GM19351 (cell line): ENCODE measurements at regions not wholly inside any gene's neighbourhood (a gene's known extent, or its start where the extent isn't known, plus 50 kb on each side); places are given as distances from the start of the nearest gene placed in this dataset.
"Not testable (repeated sequence)": the region's sequence is repeated elsewhere in the genome, so short reads cannot be mapped to it uniquely, and the experiment has no call there.

ENCODE experiments used
- ATAC-seq: cut with Tn5 transposase; IDR thresholded peaks from one replicate; pipeline ENCODE4 v1.9.1; 2021; ENCODE audit warnings: mild to moderate bottlenecking, moderate library complexity; ENCODE audit not compliant: unreplicated experiment

- ATAC-seq, result peak; percentile 79
Measured at GRCh38 chr7:32691965-32692815, 196.9 kb downstream of the AVL9 start.

GRCh38 chr7:32688092-32688491 lies 192.8 kb downstream of the AVL9 start:
- ATAC-seq, result not testable (repeated sequence)

DNA sequence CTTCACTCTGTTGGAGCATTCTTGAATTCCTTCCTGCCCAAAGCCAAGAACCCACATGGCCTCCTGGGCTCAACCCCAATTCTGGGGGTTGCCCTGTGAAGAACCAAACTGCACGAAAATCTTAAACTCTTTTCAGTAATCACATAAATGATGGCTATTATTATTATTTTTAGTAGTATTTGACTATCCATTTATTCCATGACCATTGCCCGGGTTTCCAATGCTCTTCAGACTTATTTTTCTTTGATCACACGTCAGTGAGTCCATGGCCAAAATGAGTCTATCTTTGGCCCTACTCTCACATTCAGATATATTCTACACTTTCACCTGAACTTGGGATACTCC lies 185.9 kb downstream of the AVL9 start:
- no peak for ATAC-seq

- ATAC-seq, result no peak
Measured at GRCh38 chr7:32680259-32681173, 185.2 kb downstream of the AVL9 start.

GRCh38 chr7:32679192-32679591 lies 183.9 kb downstream of the AVL9 start:
- ATAC-seq, result no peak

DNA sequence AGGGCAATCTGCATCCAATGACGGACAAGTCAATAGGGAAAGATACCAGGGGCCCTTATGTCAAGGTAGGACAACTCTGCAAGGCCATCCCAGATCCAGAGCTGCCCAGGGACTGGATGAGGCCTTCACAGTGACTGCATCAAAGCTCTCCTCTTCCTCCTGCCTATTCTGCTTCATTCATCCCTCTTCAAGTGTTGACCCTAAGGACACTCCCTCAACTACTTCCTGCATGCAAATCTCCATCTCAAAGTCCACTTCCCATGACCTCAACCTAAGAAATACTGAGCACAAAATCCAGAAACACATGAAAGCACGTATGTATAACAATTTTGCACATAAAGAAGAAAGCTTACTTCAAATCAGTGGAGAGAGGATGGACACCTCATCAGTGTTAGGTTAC lies 182.3 kb downstream of the AVL9 start:
- no peak for ATAC-seq

GRCh38 chr7:32676249-32676941 lies 181.1 kb downstream of the AVL9 start:
- no peak for ATAC-seq

DNA sequence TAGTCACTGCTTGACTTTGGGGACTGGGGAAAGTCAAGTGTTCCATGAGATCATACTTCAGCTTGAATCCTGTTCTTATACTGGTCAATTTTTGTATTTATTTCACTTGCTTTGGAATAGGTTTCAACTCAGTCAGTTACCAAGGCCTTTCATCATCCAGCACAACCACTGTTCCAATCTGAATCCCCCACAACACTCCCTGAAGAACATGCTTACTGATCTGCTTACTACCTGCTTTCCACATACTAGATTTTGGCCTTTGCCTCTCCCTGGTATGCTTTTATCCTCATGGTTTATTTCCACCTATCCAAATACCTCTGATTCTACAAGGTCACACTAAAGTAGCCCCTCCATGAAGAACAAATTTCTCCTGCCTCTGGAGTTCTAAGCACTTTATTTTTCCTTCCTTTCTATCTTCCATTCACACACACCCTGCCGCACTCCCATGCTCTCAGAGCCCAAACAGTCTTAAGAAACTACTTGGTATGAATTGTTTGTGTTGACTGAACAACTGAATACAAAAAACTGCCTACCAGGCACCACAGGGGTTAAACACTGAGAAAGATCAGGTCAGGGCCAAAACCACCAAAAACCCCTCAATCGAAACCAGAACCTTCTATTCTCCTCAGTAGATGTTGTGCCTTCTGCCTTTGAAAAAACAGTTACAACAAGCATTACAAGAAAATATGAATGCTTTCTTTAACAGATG lies 178.1 kb downstream of the AVL9 start:
- ATAC-seq, result no peak

DNA sequence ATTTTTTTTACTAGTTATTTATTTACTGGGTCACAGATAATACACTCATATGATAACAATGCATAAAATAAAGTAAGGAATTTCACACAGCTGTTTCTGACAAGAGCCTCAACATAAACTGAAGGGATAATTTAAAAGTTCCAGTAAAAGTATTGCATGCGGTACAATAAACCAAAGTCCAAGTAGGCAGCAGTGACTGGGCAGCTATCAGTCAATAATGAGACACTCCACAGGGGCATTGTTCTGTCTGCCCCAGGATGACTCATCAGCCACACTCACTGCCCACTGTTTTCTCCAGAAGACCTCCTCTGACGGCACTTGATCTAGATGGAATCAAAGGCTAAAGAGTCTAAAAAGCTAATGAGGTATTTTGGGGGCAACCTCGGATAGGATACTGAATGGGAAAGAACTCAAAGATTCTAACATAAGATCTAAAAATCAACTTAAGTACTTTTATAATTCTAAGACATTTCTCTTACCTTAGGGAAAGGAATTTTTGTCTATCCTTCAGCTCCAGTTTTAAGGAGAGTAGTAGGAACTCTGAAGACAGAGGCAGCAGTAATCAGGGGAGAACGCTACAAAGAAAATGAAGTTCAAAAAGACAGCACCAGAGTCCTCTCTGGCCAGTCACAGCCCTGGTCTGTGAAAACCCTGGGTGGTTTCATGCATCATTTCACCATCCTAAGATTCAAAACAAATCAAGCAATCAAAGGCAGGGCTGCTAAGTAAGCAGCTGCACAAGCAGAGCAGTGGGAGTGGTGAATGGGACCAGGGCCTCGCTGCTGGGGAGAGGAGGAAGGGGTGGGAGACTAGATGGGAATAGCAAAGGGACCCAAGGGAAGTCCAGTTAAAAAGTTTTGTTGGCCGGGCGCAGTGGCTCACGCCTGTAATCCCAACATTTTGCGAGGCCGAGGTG lies 175.1 kb downstream of the AVL9 start:
- no peak for ATAC-seq

DNA sequence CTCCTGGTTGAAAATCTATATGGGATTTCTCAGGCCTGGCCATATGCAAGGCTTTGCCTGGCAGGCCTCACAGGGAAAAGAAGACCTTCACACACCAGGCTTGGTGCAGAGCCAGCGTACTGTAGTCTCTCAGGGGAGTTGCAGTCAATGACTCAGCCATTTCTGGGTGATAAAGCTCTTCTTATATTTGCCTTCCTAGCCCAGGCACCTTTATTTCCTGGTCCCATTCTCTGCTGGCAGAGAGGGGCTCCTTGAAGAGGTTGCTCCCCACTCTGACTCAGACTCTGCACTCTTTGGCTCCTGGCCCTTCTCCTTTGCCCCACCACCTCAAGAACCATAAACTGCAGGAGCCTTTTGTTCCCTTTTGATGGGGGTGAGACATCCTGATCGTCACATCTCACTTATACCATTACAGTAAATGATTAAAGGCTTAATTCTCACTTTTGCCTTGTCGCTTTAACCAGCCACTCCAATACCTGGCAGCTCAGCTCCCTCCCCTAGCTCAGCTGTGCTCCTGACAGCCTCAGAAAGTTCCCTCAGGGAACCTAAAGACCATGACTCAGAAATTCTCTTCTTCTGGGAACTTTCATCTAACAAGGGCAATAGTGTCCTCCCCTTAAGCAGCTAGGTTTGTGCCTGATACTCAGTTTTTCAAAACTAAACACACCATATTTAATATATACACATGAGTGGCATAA lies 174.0 kb downstream of the AVL9 start:
- ATAC-seq, result not testable (repeated sequence)

DNA sequence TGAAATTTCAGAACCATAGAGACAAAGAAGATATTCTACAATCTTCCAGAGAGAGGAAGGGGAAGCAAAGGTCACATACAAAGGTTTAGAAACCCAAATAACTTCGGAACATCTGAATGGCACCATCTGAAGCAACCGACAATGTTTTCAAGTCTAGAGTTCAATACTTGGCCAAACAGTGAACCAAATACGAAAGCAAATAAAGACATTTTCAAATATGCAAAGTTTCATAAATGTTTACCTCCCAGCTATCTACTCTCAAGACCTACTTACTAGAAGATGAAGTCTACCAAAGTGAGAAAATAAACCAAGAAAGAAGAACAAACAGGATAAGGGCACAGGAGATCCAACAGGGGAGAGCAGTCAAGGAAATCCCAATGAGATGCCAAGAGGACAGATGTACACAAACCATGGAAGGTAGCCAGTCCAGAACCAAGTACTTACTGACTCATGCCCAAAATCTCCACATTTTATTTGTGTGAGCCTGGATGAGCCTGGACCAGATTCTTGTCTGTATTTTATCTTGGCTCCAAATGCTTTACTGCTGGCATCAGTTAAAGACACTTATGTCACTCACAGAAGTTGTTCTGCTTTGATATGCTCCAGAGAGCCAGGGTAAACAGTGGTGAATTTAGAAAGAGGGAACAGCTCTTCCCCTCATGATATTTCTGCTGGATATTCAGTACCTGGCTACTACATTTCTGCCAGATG lies 173.3 kb downstream of the AVL9 start:
- not testable (repeated sequence) for ATAC-seq

GRCh38 chr7:32667586-32667985 lies 172.3 kb downstream of the AVL9 start:
- not testable (repeated sequence) for ATAC-seq

GRCh38 chr7:32663805-32664211 lies 168.5 kb downstream of the AVL9 start:
- not testable (repeated sequence) for ATAC-seq

DNA sequence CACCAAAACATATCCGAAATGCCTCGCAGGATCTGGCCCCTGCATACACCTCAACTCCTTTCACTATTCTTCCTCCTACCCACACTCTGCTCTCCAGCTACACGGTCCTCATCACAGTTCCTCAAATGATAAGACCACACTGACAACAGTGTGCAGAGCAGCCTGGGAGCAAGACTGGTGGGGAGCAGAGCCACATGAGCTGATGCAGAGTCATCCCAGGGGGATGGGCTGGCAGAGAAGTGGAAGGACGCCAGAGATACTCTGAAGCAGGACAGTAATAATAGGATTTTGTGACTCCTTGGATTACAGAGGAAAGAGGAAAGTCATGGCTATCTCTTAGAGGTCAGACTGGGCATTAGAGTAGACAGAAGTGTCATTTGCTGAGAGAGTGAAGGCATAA lies 167.2 kb downstream of the AVL9 start:
- peak; percentile 84 for ATAC-seq

DNA sequence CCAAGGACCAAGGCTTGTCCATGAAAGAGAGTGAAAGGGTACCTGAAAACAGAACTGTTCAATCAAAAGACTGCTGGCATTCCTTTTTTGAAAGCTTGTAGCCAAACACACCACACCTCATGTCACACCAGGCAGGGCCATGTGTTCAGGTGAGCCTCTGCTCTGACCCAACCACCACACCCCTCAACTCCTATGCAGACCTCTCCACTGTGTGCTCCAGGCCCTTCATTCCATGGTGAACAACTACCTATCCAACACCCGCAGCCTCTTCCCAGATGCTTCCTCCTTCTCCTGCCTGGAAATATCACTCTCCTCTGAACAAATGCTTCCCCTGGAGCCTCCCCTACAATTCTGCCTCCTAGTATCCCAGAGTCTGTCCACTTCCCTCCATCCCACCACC lies 166.6 kb downstream of the AVL9 start:
- no peak for ATAC-seq

- ATAC-seq, result no peak
Measured at GRCh38 chr7:32661501-32661900, 166.2 kb downstream of the AVL9 start.

- ATAC-seq, result no peak
Measured at GRCh38 chr7:32660936-32661335, 165.6 kb downstream of the AVL9 start.

GRCh38 chr7:32659853-32660252 lies 164.6 kb downstream of the AVL9 start:
- ATAC-seq, result no peak
